Panc1 (cell line): ENCODE measurements at regions not wholly inside any gene's neighbourhood (a gene's known extent, or its start where the extent isn't known, plus 50 kb on each side); places are given as distances from the start of the nearest gene placed in this dataset.
"Not testable (repeated sequence)": the region's sequence is repeated elsewhere in the genome, so short reads cannot be mapped to it uniquely, and the experiment has no call there.

ENCODE experiments used
- CTCF ChIP-seq: fragments of 450-650 bp; IDR thresholded peaks from 2 replicates; pipeline ENCODE4 v1.5.1; 2017; ENCODE audit warnings: mild to moderate bottlenecking
- POLR2AphosphoS5 ChIP-seq: IDR thresholded peaks from 2 replicates; pipeline ENCODE4 v1.6.1; 2012; ENCODE audit warnings: mild to moderate bottlenecking, low read depth, low read length, moderate library complexity
- REST ChIP-seq, 2 experiments: IDR thresholded peaks; 2 replicates each; pipeline ENCODE4 v1.6.1; 2011 to 2012; ENCODE audit warnings: low read depth in 2 of 2, control low read depth in 1 of 2, low read length in 1 of 2, mild to moderate bottlenecking in 1 of 2, moderate library complexity in 1 of 2; ENCODE audit not compliant: insufficient read depth in 1 of 2
- SIN3A ChIP-seq: IDR thresholded peaks from 2 replicates; pipeline ENCODE4 v1.6.1; 2012; ENCODE audit warnings: low read depth, mild to moderate bottlenecking, low read length, moderate library complexity, borderline replicate concordance; ENCODE audit not compliant: insufficient read depth

- TF ChIP-seq CTCF; POLR2AphosphoS5; REST (IDR thresholded peaks at IDR 0.05; ENCODE audit: insufficient read depth in 1 of 2, low read depth in 2 of 2, low read length in 1 of 2); SIN3A: not testable (repeated sequence)
Measured at GRCh38 chr12:47333271-47333858, 253.6 kb upstream of the AMIGO2 start.
